B cell (primary cell): ENCODE measurements at regions not wholly inside any gene's neighbourhood (a gene's known extent, or its start where the extent isn't known, plus 50 kb on each side); places are given as distances from the start of the nearest gene placed in this dataset.

ENCODE experiments used
- ATAC-seq: fragments of 200-7000 bp; cut with Tn5 transposase; one replicate; pipeline ENCODE4 v1.10.0; 2021; ENCODE audit warnings: low read depth, mild to moderate bottlenecking, moderate number of reproducible peaks, moderate library complexity
- CTCF ChIA-PET: fragments of 350-600 bp; sonication (Branson Sonifier 250); formaldehyde crosslinking; loops from one replicate; lab custom pipeline; 2021; ENCODE audit warnings: antibody characterized with exemption, inconsistent platforms; lab: Charles Lee
- POLR2A ChIA-PET: fragments of 350-600 bp; sonication (Branson Sonifier 250); formaldehyde crosslinking; loops from one replicate; lab custom pipeline; 2021; ENCODE audit warnings: antibody characterized with exemption; lab: Charles Lee
- DNase-seq: peaks from one replicate; pipeline ENCODE4 v3.0.0; 2013
- H2AFZ ChIP-seq: 2 replicates; pipeline ENCODE4 v1.6.1; 2012; ENCODE audit warnings: mild to moderate bottlenecking, low read depth, low read length; ENCODE audit not compliant: insufficient read depth, poor library complexity, severe bottlenecking
- H3K27ac ChIP-seq, 2 donors: 1 replicate in 1 of 2; 2 replicates in 1 of 2; pipeline ENCODE4 v1.5.1; 2012 to 2013; ENCODE audit warnings: low read length in 2 of 2, mild to moderate bottlenecking in 2 of 2, moderate library complexity in 1 of 2
- H3K27me3 ChIP-seq, 4 experiments: fragments of 200-600 bp in 1 of 4; sonication (generic) in 1 of 4; replicated peaks in 1 of 4; 1 replicate in 2 of 4; 2 replicates in 2 of 4; pipeline versions ENCODE4 v1.6.1 to v1.7.0; 2013 to 2016; ENCODE audit warnings: low read length in 3 of 4, mild to moderate bottlenecking in 2 of 4, mixed read lengths in 1 of 4, moderate library complexity in 1 of 4; ENCODE audit not compliant: insufficient read depth in 4 of 4, control insufficient read depth in 3 of 4; ENCODE audit errors: control extremely low read depth in 1 of 4
- H3K36me3 ChIP-seq, 2 experiments: replicated peaks in 1 of 2; 1 replicate in 1 of 2; 2 replicates in 1 of 2; pipeline versions ENCODE4 v1.6.1 to v1.7.1; 2013; ENCODE audit warnings: low read length in 1 of 2; ENCODE audit not compliant: insufficient read depth in 2 of 2, control insufficient read depth in 1 of 2; ENCODE audit errors: control extremely low read depth in 1 of 2, extremely low read depth in 1 of 2
- H3K4me1 ChIP-seq, 2 donors: fragments of 200-600 bp in 1 of 2; sonication (generic) in 1 of 2; 1 replicate in 1 of 2; 2 replicates in 1 of 2; pipeline versions ENCODE4 v1.5.1 to v1.6.1; 2013 to 2017; ENCODE audit warnings: low read length in 2 of 2; ENCODE audit not compliant: control insufficient read depth in 2 of 2, insufficient read depth in 2 of 2
- H3K4me2 ChIP-seq: replicated peaks from 2 replicates; pipeline ENCODE3; 2012; ENCODE audit warnings: mild to moderate bottlenecking, low read depth, low read length; ENCODE audit not compliant: poor library complexity, severe bottlenecking
- H3K4me3 ChIP-seq, 5 experiments: fragments of 200-600 bp in 1 of 5; sonication (generic) in 1 of 5; 1 replicate in 3 of 5; 2 replicates in 2 of 5; pipeline versions ENCODE4 v1.5.1 to v1.7.0; 2011 to 2016; ENCODE audit warnings: low read length in 4 of 5, mild to moderate bottlenecking in 4 of 5, low read depth in 2 of 5, control low read depth in 1 of 5, moderate library complexity in 1 of 5; ENCODE audit not compliant: insufficient read depth in 1 of 5; ENCODE audit errors: control extremely low read depth in 1 of 5, extremely low read depth in 1 of 5
- H3K79me2 ChIP-seq: fragments of 200-600 bp; sonication (generic); one replicate; pipeline ENCODE4 v1.6.0; 2016; ENCODE audit warnings: low read length; ENCODE audit not compliant: control insufficient read depth, insufficient read depth
- H3K9ac ChIP-seq: fragments of 200-600 bp; sonication (generic); 2 replicates; pipeline ENCODE4 v1.6.1; 2017; ENCODE audit warnings: mild to moderate bottlenecking, low read length, moderate library complexity
- H3K9me3 ChIP-seq, 3 donors: one replicate each; pipeline versions ENCODE4 v1.6.1 to v1.7.1; 2013; ENCODE audit warnings: low read length in 2 of 3; ENCODE audit not compliant: control insufficient read depth in 2 of 3, insufficient read depth in 1 of 3; ENCODE audit errors: control extremely low read depth in 1 of 3
- H4K20me1 ChIP-seq: 2 replicates; pipeline ENCODE4 v1.6.0; 2012; ENCODE audit warnings: mild to moderate bottlenecking, low read length; ENCODE audit not compliant: insufficient read depth, control insufficient read depth, poor library complexity, severe bottlenecking
- H3K27ac Mint-ChIP-seq: one replicate; pipeline ENCODE4 v1.8.0; 2021; ENCODE audit warnings: mixed read lengths
- H3K27me3 Mint-ChIP-seq: one replicate; pipeline ENCODE4 v1.8.0; 2021; ENCODE audit warnings: mixed read lengths
- H3K4me1 Mint-ChIP-seq: one replicate; pipeline ENCODE4 v1.8.0; 2021; ENCODE audit warnings: mixed read lengths
- H3K4me3 Mint-ChIP-seq: one replicate; pipeline ENCODE4 v1.8.0; 2021; ENCODE audit warnings: mixed read lengths
- H3K9me3 Mint-ChIP-seq: one replicate; pipeline ENCODE4 v1.8.0; 2022; ENCODE audit warnings: mixed read lengths; ENCODE audit not compliant: insufficient read depth
- EZH2 ChIP-seq: IDR thresholded peaks from 2 replicates; pipeline ENCODE4 v1.6.1; 2012; ENCODE audit warnings: borderline replicate concordance, low read depth, mild to moderate bottlenecking, moderate library complexity, low read length; ENCODE audit not compliant: insufficient read depth, poor library complexity, severe bottlenecking
- WGBS: methylation state at CpG from one replicate; pipeline ENCODE4 v1.1.5; 2013; ENCODE audit warnings: missing lambda C conversion rate; ENCODE audit not compliant: insufficient coverage; 5-methylcytosine and 5-hydroxymethylcytosine counted together
- intact Hi-C: fragments of 100-400 bp; cut with micrococcal nuclease; formaldehyde crosslinking; loops from one replicate; pipeline ENCODE4 v1.10.0; 2022
- TF ChIP-seq, protein P1 (sequence below): fragments of 200-600 bp; IDR thresholded peaks from one replicate; pipeline ENCODE4 v1.8.0; 2022; ENCODE audit warnings: antibody characterized with exemption, mild to moderate bottlenecking

GRCh38 chr3:64343689-64344430, 118.6 kb upstream of the PRICKLE2 start:
- Histone ChIP-seq H3K4me1 (no peaks in the 10 kb centered on the region), H3K4me2 (no peak overlapping the region), H3K27me3 (no peaks in the 10 kb centered on the region), H3K27ac (no peak overlapping the region), H4K20me1 (no peaks in the 10 kb centered on the region), H3K9me3 (peaks cover 0 to 3% (median 0%) of the 10 kb centered on the region in 3 donors), H3K79me2 (no peaks in the 10 kb centered on the region), H3K36me3 (no peaks in the 10 kb centered on the region), H3K4me3 (no peak overlapping the region), H2AFZ (no peak overlapping the region), H3K9ac (no peak overlapping the region)
- H3K27me3 Mint-ChIP-seq = peaks cover 7% of the 10 kb centered on the region
- ATAC-seq (no peak), DNase-seq (no peak)
- H3K9me3 Mint-ChIP-seq = peaks cover under 1% of the 10 kb centered on the region
- H3K4me1 Mint-ChIP-seq = no peaks in the 10 kb centered on the region
- ChIA-PET POLR2A (no interaction called here), CTCF (no interaction called here)
- 90% methylated on average over 5 of the region's 8 CpGs for WGBS
- TF ChIP-seq, protein P1, sequence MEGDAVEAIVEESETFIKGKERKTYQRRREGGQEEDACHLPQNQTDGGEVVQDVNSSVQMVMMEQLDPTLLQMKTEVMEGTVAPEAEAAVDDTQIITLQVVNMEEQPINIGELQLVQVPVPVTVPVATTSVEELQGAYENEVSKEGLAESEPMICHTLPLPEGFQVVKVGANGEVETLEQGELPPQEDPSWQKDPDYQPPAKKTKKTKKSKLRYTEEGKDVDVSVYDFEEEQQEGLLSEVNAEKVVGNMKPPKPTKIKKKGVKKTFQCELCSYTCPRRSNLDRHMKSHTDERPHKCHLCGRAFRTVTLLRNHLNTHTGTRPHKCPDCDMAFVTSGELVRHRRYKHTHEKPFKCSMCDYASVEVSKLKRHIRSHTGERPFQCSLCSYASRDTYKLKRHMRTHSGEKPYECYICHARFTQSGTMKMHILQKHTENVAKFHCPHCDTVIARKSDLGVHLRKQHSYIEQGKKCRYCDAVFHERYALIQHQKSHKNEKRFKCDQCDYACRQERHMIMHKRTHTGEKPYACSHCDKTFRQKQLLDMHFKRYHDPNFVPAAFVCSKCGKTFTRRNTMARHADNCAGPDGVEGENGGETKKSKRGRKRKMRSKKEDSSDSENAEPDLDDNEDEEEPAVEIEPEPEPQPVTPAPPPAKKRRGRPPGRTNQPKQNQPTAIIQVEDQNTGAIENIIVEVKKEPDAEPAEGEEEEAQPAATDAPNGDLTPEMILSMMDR = no peak
- TF ChIP-seq EZH2 = no peak
- H3K27ac Mint-ChIP-seq = no peak overlapping the region
- no peak overlapping the region for H3K4me3 Mint-ChIP-seq
- intact Hi-C loops = no loop called here

DNA sequence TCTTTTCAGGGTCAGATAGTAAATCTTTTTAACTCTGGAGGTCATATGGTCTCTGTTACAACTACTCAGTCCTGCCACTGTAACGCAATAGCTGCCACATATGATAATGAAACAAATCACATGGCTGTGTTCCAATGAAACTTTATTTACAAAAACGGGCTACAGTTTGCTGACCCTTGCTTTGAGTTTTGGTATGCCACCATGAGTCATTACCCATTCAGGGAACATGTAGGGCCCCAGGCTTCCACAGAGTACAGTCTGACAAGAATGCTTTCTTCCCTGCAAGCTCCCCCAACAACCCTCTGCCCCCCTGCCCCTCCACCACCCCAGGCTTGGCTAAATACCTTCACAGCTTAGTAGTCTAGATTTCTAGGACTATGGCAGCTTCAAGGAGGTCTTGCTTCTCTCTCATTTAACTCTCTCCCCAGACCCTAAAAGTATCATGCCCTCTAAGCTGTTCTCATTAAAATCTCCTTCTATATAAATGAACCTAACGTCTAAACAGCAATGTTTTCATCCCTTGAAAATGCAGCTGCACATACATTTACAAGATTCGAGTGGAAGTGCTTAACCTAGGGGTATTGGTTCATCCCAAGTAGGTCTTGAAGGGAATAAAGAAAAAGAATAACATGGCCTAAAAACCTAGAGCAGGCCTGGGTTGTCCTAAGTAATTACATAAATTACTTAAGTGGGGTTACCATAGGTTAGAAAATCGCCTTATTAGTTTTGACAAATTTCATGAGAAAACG, 117.8 kb upstream of the PRICKLE2 start:
- Mint-ChIP-seq H3K27ac (no peak overlapping the region), H3K9me3 (peaks cover 3% of the 10 kb centered on the region), H3K4me1 (no peaks in the 10 kb centered on the region), H3K27me3 (peaks cover 7% of the 10 kb centered on the region), H3K4me3 (no peak overlapping the region)
- Histone ChIP-seq H3K4me2 (no peak overlapping the region), H3K27me3 (no peaks in the 10 kb centered on the region), H3K36me3 (no peaks in the 10 kb centered on the region), H3K27ac (no peak overlapping the region), H2AFZ (no peak overlapping the region), H3K4me3 (no peak overlapping the region), H4K20me1 (no peaks in the 10 kb centered on the region), H3K79me2 (no peaks in the 10 kb centered on the region), H3K9me3 (peaks cover 0 to 3% (median 0%) of the 10 kb centered on the region in 3 donors), H3K4me1 (no peaks in the 10 kb centered on the region), H3K9ac (no peak overlapping the region)
- WGBS = 95% methylated on average over 4 of the region's 6 CpGs
- POLR2A ChIA-PET = no interaction called here
- no peak for TF ChIP-seq EZH2
- TF ChIP-seq, protein P1 = no peak
- DNase-seq (no peak), ATAC-seq (no peak)
- intact Hi-C loops = no loop called here
- CTCF ChIA-PET = no interaction called here
